ENCODE measurements at regions not wholly inside any gene's neighbourhood (a gene's known extent, or its start where the extent isn't known, plus 50 kb on each side); places are given as distances from the start of the nearest gene placed in this dataset.

DNA sequence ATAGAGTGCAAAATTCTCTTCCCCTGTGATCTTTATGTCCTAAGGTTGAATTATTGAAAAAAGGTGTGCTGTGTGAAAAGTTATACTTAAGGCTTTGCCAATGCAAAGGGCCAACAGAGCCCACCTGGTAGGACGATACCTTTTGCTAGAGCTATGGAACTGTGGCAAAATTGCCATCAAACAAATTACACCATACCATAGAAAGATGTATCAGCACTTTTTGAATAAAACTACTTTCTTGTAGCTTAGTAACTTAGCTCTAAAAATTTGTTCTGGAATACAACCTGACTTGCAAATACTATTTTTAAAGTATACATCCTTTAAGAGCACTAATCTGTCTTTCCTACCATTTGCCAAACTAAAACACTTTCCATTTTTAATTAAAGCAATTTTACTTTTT lies 147.2 kb upstream of the ERCC4 start:
- TF ChIP-seq, protein P1, sequence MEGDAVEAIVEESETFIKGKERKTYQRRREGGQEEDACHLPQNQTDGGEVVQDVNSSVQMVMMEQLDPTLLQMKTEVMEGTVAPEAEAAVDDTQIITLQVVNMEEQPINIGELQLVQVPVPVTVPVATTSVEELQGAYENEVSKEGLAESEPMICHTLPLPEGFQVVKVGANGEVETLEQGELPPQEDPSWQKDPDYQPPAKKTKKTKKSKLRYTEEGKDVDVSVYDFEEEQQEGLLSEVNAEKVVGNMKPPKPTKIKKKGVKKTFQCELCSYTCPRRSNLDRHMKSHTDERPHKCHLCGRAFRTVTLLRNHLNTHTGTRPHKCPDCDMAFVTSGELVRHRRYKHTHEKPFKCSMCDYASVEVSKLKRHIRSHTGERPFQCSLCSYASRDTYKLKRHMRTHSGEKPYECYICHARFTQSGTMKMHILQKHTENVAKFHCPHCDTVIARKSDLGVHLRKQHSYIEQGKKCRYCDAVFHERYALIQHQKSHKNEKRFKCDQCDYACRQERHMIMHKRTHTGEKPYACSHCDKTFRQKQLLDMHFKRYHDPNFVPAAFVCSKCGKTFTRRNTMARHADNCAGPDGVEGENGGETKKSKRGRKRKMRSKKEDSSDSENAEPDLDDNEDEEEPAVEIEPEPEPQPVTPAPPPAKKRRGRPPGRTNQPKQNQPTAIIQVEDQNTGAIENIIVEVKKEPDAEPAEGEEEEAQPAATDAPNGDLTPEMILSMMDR (IDR thresholded peaks at IDR 0.05) = no peak
- no peak for TF ChIP-seq POLR2A (IDR thresholded peaks at IDR 0.05)

All from right lobe of liver (tissue), 4 donors.